GM12878 (cell line): ENCODE measurements at regions not wholly inside any gene's neighbourhood (a gene's known extent, or its start where the extent isn't known, plus 50 kb on each side); places are given as distances from the start of the nearest gene placed in this dataset.

Experiments
- ATAC-seq: fragments of 200-7000 bp; cut with Tn5 transposase; 3 replicates; pipeline ENCODE4 v1.9.1; 2020; ENCODE audit warnings: mild to moderate bottlenecking, moderate library complexity
- BruUV-seq: library from RNA; stranded (reverse); fragments of 400-500 nt; replicated peaks from 2 replicates; lab custom pipeline; 2021; lab: Mats Ljungman, UMichigan
- CTCF ChIA-PET: fragments of 300-600 bp; sonication (Branson Sonifier 250); formaldehyde crosslinking; extraction: SDS; loops from one replicate; lab custom pipeline; 2021; ENCODE audit warnings: inconsistent platforms; lab: Yijun Ruan, JAX
- POLR2A ChIA-PET: fragments of 350-600 bp; formaldehyde crosslinking; extraction: SDS; loops from one replicate; lab custom pipeline; 2021; ENCODE audit warnings: inconsistent platforms; lab: Charles Lee
- RAD21 ChIA-PET: fragments of 300-600 bp; sonication (Branson Sonifier 250); formaldehyde crosslinking; loops from one replicate; lab custom pipeline; 2023; ENCODE audit warnings: antibody characterized with exemption; ENCODE audit not compliant: unreplicated experiment; lab: Charles Lee
- SMC1A ChIA-PET: fragments of 300-600 bp; sonication (Branson Sonifier 250); formaldehyde crosslinking; loops from one replicate; lab custom pipeline; 2023; ENCODE audit not compliant: unreplicated experiment, uncharacterized antibody; lab: Charles Lee
- DNase-seq: peaks from one replicate; pipeline ENCODE4 v3.0.0-alpha.2; 2011; ENCODE audit warnings: low read depth, low spot score
- FAIRE-seq: peaks from 3 replicates; lab custom pipeline; 2011; peaks lifted over from hg19 to GRCh38; lab: Jason Lieb, UNC
- H2AFZ ChIP-seq: 2 replicates; pipeline ENCODE4 v1.6.0; 2011; ENCODE audit warnings: low read depth, low read length, control low read depth; ENCODE audit not compliant: control insufficient read depth
- H3K27ac ChIP-seq: 2 replicates; pipeline ENCODE4 v1.5.1; 2011; ENCODE audit warnings: control low read depth; ENCODE audit not compliant: control insufficient read depth, insufficient read depth
- H3K27me3 ChIP-seq, 2 experiments: replicated peaks in 1 of 2; 2 replicates each; pipeline versions ENCODE4 v1.6.0 to v1.6.1; 2011; ENCODE audit warnings: low read length in 1 of 2; ENCODE audit not compliant: control insufficient read depth in 2 of 2, insufficient read depth in 2 of 2
- H3K36me3 ChIP-seq, 2 experiments: 2 replicates each; pipeline ENCODE4 v1.5.1; 2011; ENCODE audit warnings: low read length in 1 of 2; ENCODE audit not compliant: control insufficient read depth in 2 of 2, insufficient read depth in 2 of 2
- H3K4me1 ChIP-seq: 2 replicates; pipeline ENCODE4 v1.6.1; 2011; ENCODE audit warnings: mild to moderate bottlenecking, low read length, moderate library complexity, mixed read lengths; ENCODE audit not compliant: control insufficient read depth, insufficient read depth
- H3K4me2 ChIP-seq: 2 replicates; pipeline ENCODE4 v1.6.0; 2011; ENCODE audit warnings: control low read depth; ENCODE audit not compliant: control insufficient read depth, insufficient read depth
- H3K4me3 ChIP-seq: fragments of 200-600 bp; sonication (generic); 2 replicates; pipeline ENCODE4 v1.5.1; 2016
- H3K79me2 ChIP-seq: 2 replicates; pipeline ENCODE4 v1.6.0; 2011; ENCODE audit warnings: low read length; ENCODE audit not compliant: control insufficient read depth, insufficient read depth
- H3K9ac ChIP-seq: 2 replicates; pipeline ENCODE4 v1.8.0; 2011; ENCODE audit warnings: low read length, control low read depth, mixed read lengths; ENCODE audit not compliant: control insufficient read depth, insufficient read depth
- H3K9me3 ChIP-seq: replicated peaks from 3 replicates; pipeline ENCODE4 v1.5.1; 2011; ENCODE audit warnings: mild to moderate bottlenecking, low read length; ENCODE audit not compliant: control insufficient read depth, insufficient read depth
- H4K20me1 ChIP-seq: 2 replicates; pipeline ENCODE4 v1.6.0; 2011; ENCODE audit not compliant: control insufficient read depth, insufficient read depth
- BCL11A ChIP-seq: IDR thresholded peaks from 2 replicates; pipeline ENCODE4 v1.6.1; 2011; ENCODE audit warnings: low read depth, low read length
- BHLHE40 ChIP-seq, 2 experiments: fragments of 450-650 bp in 1 of 2; IDR thresholded peaks; 2 replicates each; pipeline ENCODE4 v1.6.1; 2011 to 2017; ENCODE audit warnings: low read depth in 2 of 2, borderline replicate concordance in 1 of 2, improper control_type of control experiment in 1 of 2, low read length in 1 of 2, mild to moderate bottlenecking in 1 of 2
- CHD1 ChIP-seq: IDR thresholded peaks from 2 replicates; pipeline ENCODE4 v1.6.1; 2012; ENCODE audit warnings: low read depth, low read length, improper control_type of control experiment
- ETV6 ChIP-seq, 2 experiments: fragments of 450-650 bp in 1 of 2; IDR thresholded peaks in 1 of 2; conservative IDR thresholded peaks in 1 of 2; 2 replicates each; pipeline ENCODE4 v1.6.1; 2014; ENCODE audit warnings: antibody characterized with exemption in 1 of 2, borderline replicate concordance in 1 of 2, low read depth in 1 of 2, mild to moderate bottlenecking in 1 of 2, moderate library complexity in 1 of 2
- JUND ChIP-seq: IDR thresholded peaks from 2 replicates; pipeline ENCODE4 v1.6.1; 2012; ENCODE audit warnings: low read depth, mild to moderate bottlenecking, low read length, improper control_type of control experiment, moderate library complexity
- MLLT1 ChIP-seq: fragments of 450-650 bp; IDR thresholded peaks from 2 replicates; pipeline ENCODE4 v1.6.1; 2016; ENCODE audit warnings: mild to moderate bottlenecking
- RUNX3 ChIP-seq: IDR thresholded peaks from 2 replicates; pipeline ENCODE4 v1.6.1; 2012; ENCODE audit warnings: low read length, inconsistent platforms
- WGBS: methylation state at CpG from one replicate; pipeline ENCODE4 v1.1.6; 2016; ENCODE audit warnings: low lambda C conversion rate; ENCODE audit not compliant: insufficient replicate concordance, insufficient coverage; ENCODE audit errors: missing lambda C conversion rate; 5-methylcytosine and 5-hydroxymethylcytosine counted together
- in situ Hi-C: fragments of 300-500 bp; cut with MboI; formaldehyde crosslinking; loops from 9 replicates; pipeline ENCODE4 v1.14.3; 2018; ENCODE audit warnings: mixed read lengths
- intact Hi-C: fragments of 100-400 bp; cut with micrococcal nuclease; formaldehyde crosslinking; loops from one replicate; pipeline ENCODE4 v1.14.2; 2022; ENCODE audit not compliant: unreplicated experiment

DNA sequence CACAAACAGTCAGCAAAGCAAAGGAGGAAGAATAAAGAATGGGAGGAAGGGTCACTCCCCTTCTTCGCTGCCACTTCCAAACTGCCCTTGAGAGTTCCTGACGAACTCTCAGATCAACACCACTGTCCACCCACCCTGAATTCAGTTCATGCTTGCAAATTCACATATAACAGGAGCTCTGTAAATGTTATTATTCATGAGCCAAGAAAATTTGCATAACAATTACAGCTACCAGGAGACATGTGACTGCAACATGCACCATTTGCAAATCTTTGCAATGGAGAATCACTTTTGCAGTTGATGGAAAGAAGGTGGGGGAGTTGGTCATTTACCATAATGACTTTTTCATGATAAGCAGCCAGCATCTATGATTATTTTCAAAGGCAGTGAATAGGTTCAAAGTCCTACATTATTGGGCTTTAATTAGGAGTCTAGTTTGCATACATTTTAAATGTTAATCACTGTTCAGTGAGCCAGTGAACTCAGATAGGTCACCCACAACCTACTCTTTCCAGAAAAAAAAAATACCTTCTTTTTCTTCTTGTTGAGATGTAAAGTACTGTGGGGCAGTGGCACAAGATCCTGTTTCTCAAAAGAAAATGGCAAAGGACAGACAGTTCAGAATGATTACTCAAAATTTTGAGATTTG lies 149.7 kb downstream of the CAAP1 start:
- TF ChIP-seq JUND = no peak
- no peak for TF ChIP-seq BCL11A
- TF ChIP-seq RUNX3 = no peak
- TF ChIP-seq BHLHE40 (IDR thresholded peaks at IDR 0.05; ENCODE audit: borderline replicate concordance in 1 of 2, low read depth in 2 of 2, low read length in 1 of 2) = no peak
- no peak for TF ChIP-seq MLLT1
- TF ChIP-seq ETV6 (conservative IDR thresholded peaks at IDR 0.05 in 1 of 2, IDR thresholded peaks at IDR 0.05 in 1 of 2; ENCODE audit: borderline replicate concordance in 1 of 2, low read depth in 1 of 2) = no peak
- no peak for TF ChIP-seq CHD1
- TF ChIP-seq, all 136 proteins: peak for 0
- POLR2A ChIA-PET = interaction anchor here (0.9 kb wide), 1 partner anchor 149 kb away, joined by 3 read pairs; no protein-coding TSS in a partner anchor

More for the DNA sequence above, 149.7 kb downstream of the CAAP1 start:
- Histone ChIP-seq H3K79me2 (no peaks in the 10 kb centered on the region), H3K4me2 (no peak overlapping the region), H3K27ac (no peak overlapping the region), H3K36me3 (no peaks in the 10 kb centered on the region), H3K9me3 (peaks cover 3% of the 10 kb centered on the region), H3K4me1 (peaks cover 20% of the 10 kb centered on the region), H2AFZ (no peak overlapping the region), H3K4me3 (no peak overlapping the region), H3K27me3 (no peaks in the 10 kb centered on the region; a peak in 1 of 4 replicates), H3K9ac (no peak overlapping the region), H4K20me1 (no peaks in the 10 kb centered on the region)
- RAD21 ChIA-PET = no interaction called here
- no peak for DNase-seq
- intact Hi-C loops = loop anchor here (5.0 to 10.0 kb wide), 3 partner anchors 202 to 534 kb away; partner anchors contain the start of gene PLAA
- SMC1A ChIA-PET = interaction anchor here (1.1 to 2.3 kb wide), 3 partner anchors 15 to 114 kb away, joined by 3 to 5 read pairs (median 4); no protein-coding TSS in a partner anchor
- CTCF ChIA-PET = interaction anchor here (1.1 to 5.2 kb wide), 6 partner anchors 12 to 536 kb away, joined by 3 to 25 read pairs (median 4); no protein-coding TSS in a partner anchor
- in situ Hi-C loops = loop anchor here (10.0 kb wide), 1 partner anchor 532 kb away; no protein-coding TSS in a partner anchor
- FAIRE-seq = no peak
- WGBS = 31% methylated on average over 2 of the region's 2 CpGs
- no peak for ATAC-seq
- BruUV-seq = no TSS peak
